Naive thymus-derived CD8-positive, alpha-beta T cell (primary cell): ENCODE measurements at regions not wholly inside any gene's neighbourhood (a gene's known extent, or its start where the extent isn't known, plus 50 kb on each side); places are given as distances from the start of the nearest gene placed in this dataset.

ENCODE experiments used
- ATAC-seq, 2 donors: fragments of 150-1000 bp; cut with Tn5 transposase in 1 of 2; sonication (Bioruptor Pico), chemical (Tn5 transposase) in 1 of 2; 1 replicate in 1 of 2; 2 replicates in 1 of 2; pipeline ENCODE4 v1.10.0; 2021; ENCODE audit warnings: mild to moderate bottlenecking in 2 of 2, moderate library complexity in 2 of 2
- POLR2A ChIA-PET: fragments of 350-600 bp; sonication (Branson Sonifier 250); formaldehyde crosslinking; loops from one replicate; lab custom pipeline; 2021; ENCODE audit warnings: antibody characterized with exemption; lab: Charles Lee
- DNase-seq, 10 donors: peaks; one replicate each; pipeline versions ENCODE4 v3.0.0 to v3.0.0-alpha.2; 2020 to 2022
- H3K27ac Mint-ChIP-seq, 10 donors: one replicate each; pipeline ENCODE4 v1.8.0; 2020 to 2022; ENCODE audit warnings: mild to moderate bottlenecking in 10 of 10, mixed read lengths in 10 of 10, moderate library complexity in 4 of 10, inconsistent platforms in 1 of 10
- H3K27me3 Mint-ChIP-seq, 5 donors: one replicate each; pipeline ENCODE4 v1.8.0; 2021 to 2022; ENCODE audit warnings: mixed read lengths in 5 of 5
- H3K36me3 Mint-ChIP-seq, 3 donors: one replicate each; pipeline ENCODE4 v1.8.0; 2020 to 2022; ENCODE audit warnings: mixed read lengths in 3 of 3, mild to moderate bottlenecking in 2 of 3, inconsistent platforms in 1 of 3
- H3K4me1 Mint-ChIP-seq, 4 donors: one replicate each; pipeline ENCODE4 v1.8.0; 2021 to 2022; ENCODE audit warnings: mixed read lengths in 4 of 4
- H3K4me3 Mint-ChIP-seq, 10 donors: one replicate each; pipeline ENCODE4 v1.8.0; 2020 to 2022; ENCODE audit warnings: mild to moderate bottlenecking in 10 of 10, mixed read lengths in 10 of 10, moderate library complexity in 6 of 10, inconsistent platforms in 1 of 10
- H3K9me3 Mint-ChIP-seq, 9 donors: one replicate each; pipeline ENCODE4 v1.8.0; 2020 to 2022; ENCODE audit warnings: mixed read lengths in 9 of 9, mild to moderate bottlenecking in 3 of 9, inconsistent platforms in 1 of 9, moderate library complexity in 1 of 9

- Mint-ChIP-seq H3K4me3 (no peak overlapping the region), H3K9me3 (peaks cover 0 to 8% (median 3%) of the 10 kb centered on the region in 9 donors), H3K27me3 (peaks cover 3 to 41% (median 19%) of the 10 kb centered on the region in 5 donors), H3K4me1 (no peaks in the 10 kb centered on the region), H3K27ac (no peak overlapping the region), H3K36me3 (no peaks in the 10 kb centered on the region)
- DNase-seq (no peak), ATAC-seq (no peak)
- POLR2A ChIA-PET, result no interaction called here
Measured at GRCh38 chr5:175103746-175104145, 340.2 kb downstream of the DRD1 start.

- POLR2A ChIA-PET, result no interaction called here
- Mint-ChIP-seq H3K4me3 (no peak overlapping the region), H3K4me1 (no peaks in the 10 kb centered on the region), H3K27ac (no peak overlapping the region), H3K36me3 (no peaks in the 10 kb centered on the region), H3K27me3 (peaks cover 3 to 31% (median 20%) of the 10 kb centered on the region in 5 donors), H3K9me3 (peaks cover 0 to 6% (median 0%) of the 10 kb centered on the region in 9 donors)
- ATAC-seq (no peak), DNase-seq (no peak)
Measured at GRCh38 chr5:175102717-175103116, 341.3 kb downstream of the DRD1 start.

GRCh38 chr5:175098301-175098700, 345.7 kb downstream of the DRD1 start:
- Mint-ChIP-seq H3K36me3 (no peaks in the 10 kb centered on the region), H3K4me1 (no peaks in the 10 kb centered on the region), H3K9me3 (peaks cover 0 to 4% (median 0%) of the 10 kb centered on the region in 9 donors), H3K4me3 (no peak overlapping the region), H3K27ac (no peak overlapping the region), H3K27me3 (peaks cover 2 to 31% (median 19%) of the 10 kb centered on the region in 5 donors)
- DNase-seq (no peak), ATAC-seq (no peak)
- POLR2A ChIA-PET, result no interaction called here

- Mint-ChIP-seq H3K27me3 (peaks cover 2 to 29% (median 27%) of the 10 kb centered on the region in 5 donors), H3K4me3 (no peak overlapping the region), H3K4me1 (no peaks in the 10 kb centered on the region), H3K27ac (no peak overlapping the region), H3K9me3 (peaks cover 0 to 2% (median 0%) of the 10 kb centered on the region in 9 donors), H3K36me3 (no peaks in the 10 kb centered on the region)
- POLR2A ChIA-PET, result no interaction called here
- DNase-seq (no peak), ATAC-seq (no peak)
Measured at GRCh38 chr5:175096469-175097165, 347.4 kb downstream of the DRD1 start.

GRCh38 chr5:175094461-175094860, 349.5 kb downstream of the DRD1 start:
- H3K27ac Mint-ChIP-seq, result no peak overlapping the region
- H3K4me3 Mint-ChIP-seq, result no peak overlapping the region
- DNase-seq, result no peak
- H3K4me1 Mint-ChIP-seq, result no peaks in the 10 kb centered on the region
- no peak for ATAC-seq
- peaks cover 0 to 2% (median 0%) of the 10 kb centered on the region in 9 donors for H3K9me3 Mint-ChIP-seq
- H3K36me3 Mint-ChIP-seq, result no peaks in the 10 kb centered on the region
- POLR2A ChIA-PET, result no interaction called here
- peaks cover 4 to 34% (median 22%) of the 10 kb centered on the region in 5 donors for H3K27me3 Mint-ChIP-seq

GRCh38 chr5:175092691-175093090, 351.3 kb downstream of the DRD1 start:
- Mint-ChIP-seq H3K4me3 (no peak overlapping the region), H3K36me3 (no peaks in the 10 kb centered on the region), H3K27ac (no peak overlapping the region), H3K9me3 (peaks cover 0 to 2% (median 0%) of the 10 kb centered on the region in 9 donors), H3K27me3 (peaks cover 2 to 29% (median 16%) of the 10 kb centered on the region in 5 donors), H3K4me1 (no peaks in the 10 kb centered on the region)
- no peak for ATAC-seq
- POLR2A ChIA-PET, result no interaction called here
- no peak for DNase-seq

GRCh38 chr5:175088963-175089362, 355.0 kb downstream of the DRD1 start:
- Mint-ChIP-seq H3K27me3 (peaks cover 4 to 23% (median 13%) of the 10 kb centered on the region in 5 donors), H3K27ac (no peak overlapping the region), H3K36me3 (no peaks in the 10 kb centered on the region), H3K4me1 (no peaks in the 10 kb centered on the region), H3K9me3 (peaks cover 0 to 4% (median 0%) of the 10 kb centered on the region in 9 donors), H3K4me3 (no peak overlapping the region)
- DNase-seq (no peak), ATAC-seq (no peak)
- POLR2A ChIA-PET, result no interaction called here

- peaks cover 5 to 31% (median 10%) of the 10 kb centered on the region in 5 donors for H3K27me3 Mint-ChIP-seq
- POLR2A ChIA-PET, result no interaction called here
Measured at GRCh38 chr5:175082866-175083590, 358.6 kb downstream of the MSX2 start.

GRCh38 chr5:175082346-175082745, 358.0 kb downstream of the MSX2 start:
- POLR2A ChIA-PET, result no interaction called here
- peaks cover 0 to 3% (median 0%) of the 10 kb centered on the region in 4 donors for H3K4me1 Mint-ChIP-seq
- H3K4me3 Mint-ChIP-seq, result no peak overlapping the region
- no peak overlapping the region for H3K27ac Mint-ChIP-seq
- peaks cover 4 to 31% (median 9%) of the 10 kb centered on the region in 5 donors for H3K27me3 Mint-ChIP-seq
- H3K36me3 Mint-ChIP-seq, result no peaks in the 10 kb centered on the region
- ATAC-seq, result no peak
- DNase-seq, result no peak
- H3K9me3 Mint-ChIP-seq, result peaks cover 0 to 4% (median 0%) of the 10 kb centered on the region in 9 donors

More at GRCh38 chr5:175082866-175083590, 358.6 kb downstream of the MSX2 start:
- H3K27ac Mint-ChIP-seq, result no peak overlapping the region
- H3K4me3 Mint-ChIP-seq, result no peak overlapping the region
- H3K9me3 Mint-ChIP-seq, result peaks cover 0 to 4% (median 0%) of the 10 kb centered on the region in 9 donors
- H3K4me1 Mint-ChIP-seq, result peaks cover 0 to 3% (median 0%) of the 10 kb centered on the region in 4 donors
- no peaks in the 10 kb centered on the region for H3K36me3 Mint-ChIP-seq
- ATAC-seq (no peak), DNase-seq (no peak)

GRCh38 chr5:175079707-175080106, 355.3 kb downstream of the MSX2 start:
- Mint-ChIP-seq H3K36me3 (no peaks in the 10 kb centered on the region), H3K9me3 (peaks cover 0 to 2% (median 0%) of the 10 kb centered on the region in 9 donors), H3K4me3 (no peak overlapping the region), H3K27me3 (peaks cover 3 to 31% (median 6%) of the 10 kb centered on the region in 5 donors), H3K27ac (no peak overlapping the region), H3K4me1 (peaks cover 0 to 3% (median 0%) of the 10 kb centered on the region in 4 donors)
- POLR2A ChIA-PET, result no interaction called here
- ATAC-seq (no peak), DNase-seq (no peak)

GRCh38 chr5:175070283-175070682, 345.9 kb downstream of the MSX2 start:
- Mint-ChIP-seq H3K9me3 (no peaks in the 10 kb centered on the region), H3K27ac (no peak overlapping the region), H3K27me3 (peaks cover 0 to 11% (median 4%) of the 10 kb centered on the region in 5 donors), H3K36me3 (no peaks in the 10 kb centered on the region), H3K4me3 (no peak overlapping the region), H3K4me1 (no peaks in the 10 kb centered on the region)
- ATAC-seq, result no peak
- POLR2A ChIA-PET, result no interaction called here
- no peak for DNase-seq

- H3K4me3 Mint-ChIP-seq, result peak overlapping the region; percentile 70 to 84 (median 77)
Measured at GRCh38 chr5:175060257-175060656, 335.9 kb downstream of the MSX2 start.

GRCh38 chr5:175059687-175060211, 335.4 kb downstream of the MSX2 start:
- DNase-seq (no peak), ATAC-seq (peak in 1 of 2 donors; percentile 22)
- POLR2A ChIA-PET, result no interaction called here
- H3K4me3 Mint-ChIP-seq, result peak overlapping the region; percentile 70 to 84 (median 77)
- H3K36me3 Mint-ChIP-seq, result no peaks in the 10 kb centered on the region
- peaks cover 1 to 7% (median 3%) of the 10 kb centered on the region in 5 donors for H3K27me3 Mint-ChIP-seq
- H3K4me1 Mint-ChIP-seq, result peaks cover 0 to 13% (median 11%) of the 10 kb centered on the region in 4 donors
- no peaks in the 10 kb centered on the region for H3K9me3 Mint-ChIP-seq
- peak overlapping the region in 7 of 10 donors; percentile 2 to 68 (median 19) for H3K27ac Mint-ChIP-seq

More at GRCh38 chr5:175060257-175060656, 335.9 kb downstream of the MSX2 start:
- POLR2A ChIA-PET, result no interaction called here
- H3K27ac Mint-ChIP-seq, result peak overlapping the region in 7 of 10 donors; percentile 2 to 68 (median 19)
- DNase-seq (no peak), ATAC-seq (no peak)
- H3K27me3 Mint-ChIP-seq, result peaks cover 1 to 7% (median 3%) of the 10 kb centered on the region in 5 donors
- peaks cover 0 to 13% (median 11%) of the 10 kb centered on the region in 4 donors for H3K4me1 Mint-ChIP-seq
- H3K36me3 Mint-ChIP-seq, result no peaks in the 10 kb centered on the region
- no peaks in the 10 kb centered on the region for H3K9me3 Mint-ChIP-seq
